SKM-1 treated with dmso at 0.1 percent for 144 hours (cell line): ENCODE measurements at regions not wholly inside any gene's neighbourhood (a gene's known extent, or its start where the extent isn't known, plus 50 kb on each side); places are given as distances from the start of the nearest gene placed in this dataset.
A peak's percentile ranks its signal among the peaks of the same experiment; 100 is the strongest.
"Not testable (repeated sequence)": the region's sequence is repeated elsewhere in the genome, so short reads cannot be mapped to it uniquely, and the experiment has no call there.

Source experiments
- DNase-seq: peaks from one replicate; lab custom pipeline; 2025; ENCODE audit not compliant: unreplicated experiment; lab: John Stamatoyannopoulos, UW

DNA sequence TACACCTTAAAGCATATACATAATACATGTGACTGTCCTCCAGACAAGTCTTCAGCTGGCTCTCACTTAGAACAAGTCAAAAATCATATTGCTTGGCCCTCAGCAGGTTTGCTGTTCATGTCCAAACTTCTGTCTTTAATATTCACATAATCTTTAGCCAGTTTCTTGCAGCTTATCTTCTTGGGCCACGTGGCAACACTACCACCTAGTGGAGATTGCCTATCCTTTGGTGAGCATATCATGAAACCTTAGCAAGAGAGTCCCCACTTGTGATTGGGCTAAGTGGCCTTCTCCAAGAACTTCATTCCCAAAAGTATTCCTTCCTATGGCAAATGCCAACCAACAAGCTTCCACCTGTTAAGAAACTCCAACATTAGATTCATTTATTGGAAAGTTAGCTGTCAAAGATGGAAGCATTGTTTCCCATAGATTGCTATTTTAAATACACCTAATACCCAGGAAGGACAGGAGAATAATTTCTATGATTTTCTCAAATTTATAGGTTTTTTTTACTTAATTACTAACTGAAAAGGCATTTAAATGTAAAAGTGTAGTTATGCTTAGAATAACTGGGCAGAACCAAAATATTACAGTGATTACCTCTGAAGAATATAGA is 231.9 kb upstream of the INTU start:
- peak; percentile 55 for DNase-seq

DNA sequence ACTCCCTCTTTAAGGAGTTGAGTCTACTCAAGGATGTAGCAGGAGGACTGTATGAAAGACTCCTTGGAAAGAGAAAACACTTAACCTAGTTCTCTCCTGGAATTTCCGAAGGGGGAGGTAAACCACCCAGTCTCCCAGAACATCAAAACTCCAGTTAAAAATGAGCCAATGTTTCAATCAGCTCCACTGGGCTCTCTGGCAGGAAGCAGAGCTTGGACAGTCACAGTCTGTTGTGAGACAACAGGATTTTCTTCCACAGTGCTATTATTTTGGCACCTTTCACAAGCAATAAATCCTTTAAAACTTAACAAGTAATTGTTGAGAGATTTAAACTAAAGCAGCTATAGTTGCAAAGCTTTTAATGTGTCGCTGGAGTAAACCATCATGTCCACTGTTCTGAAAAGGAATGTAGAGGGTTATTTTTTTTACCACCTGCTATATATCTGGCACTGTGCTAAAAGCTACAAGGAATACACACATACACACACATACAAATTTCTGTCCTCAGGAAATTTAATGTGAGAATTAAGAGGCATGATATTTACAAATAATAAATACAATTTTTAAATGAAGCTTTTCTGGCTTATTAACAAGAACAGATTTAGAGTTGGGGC is 229.2 kb upstream of the INTU start:
- DNase-seq: no peak

DNA sequence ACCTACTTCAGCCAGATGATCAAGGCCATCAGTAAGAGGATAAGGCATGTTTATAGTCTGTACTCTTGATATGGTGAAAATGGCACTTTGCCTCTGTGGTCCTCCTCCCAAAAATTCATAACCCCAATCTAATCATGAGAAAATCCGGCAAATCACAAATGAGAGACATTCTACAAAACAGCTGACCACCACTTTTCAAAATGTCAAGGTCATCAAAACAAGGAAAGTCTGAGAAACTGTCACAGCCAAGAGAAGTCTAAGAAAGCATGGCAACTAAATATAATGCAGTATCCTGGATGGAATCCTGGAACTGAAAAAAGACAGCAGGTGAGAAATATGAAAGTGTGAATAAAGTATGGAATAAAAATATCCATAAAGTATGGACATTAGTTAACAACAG is 226.6 kb upstream of the INTU start:
- DNase-seq: no peak

DNA sequence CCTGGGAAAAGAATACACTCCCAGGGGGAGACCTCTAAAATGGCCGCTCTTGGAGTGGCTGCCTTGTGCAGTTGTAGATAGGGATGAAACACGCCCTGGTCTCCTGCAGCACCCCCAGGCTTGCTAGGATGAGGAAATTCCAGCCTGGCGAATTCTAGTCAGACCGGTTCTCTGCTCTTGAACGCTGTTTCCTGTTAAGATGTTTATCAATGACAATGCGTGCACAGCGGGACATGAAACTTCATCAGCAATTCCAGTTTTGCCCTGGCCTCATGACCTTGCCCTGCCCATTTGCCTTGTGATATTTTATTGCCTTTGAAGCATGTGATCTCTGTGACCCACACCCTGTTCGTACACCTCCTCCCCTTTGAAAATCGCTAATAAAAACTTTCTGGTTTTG is 225.2 kb upstream of the INTU start:
- DNase-seq: not testable (repeated sequence)

DNA sequence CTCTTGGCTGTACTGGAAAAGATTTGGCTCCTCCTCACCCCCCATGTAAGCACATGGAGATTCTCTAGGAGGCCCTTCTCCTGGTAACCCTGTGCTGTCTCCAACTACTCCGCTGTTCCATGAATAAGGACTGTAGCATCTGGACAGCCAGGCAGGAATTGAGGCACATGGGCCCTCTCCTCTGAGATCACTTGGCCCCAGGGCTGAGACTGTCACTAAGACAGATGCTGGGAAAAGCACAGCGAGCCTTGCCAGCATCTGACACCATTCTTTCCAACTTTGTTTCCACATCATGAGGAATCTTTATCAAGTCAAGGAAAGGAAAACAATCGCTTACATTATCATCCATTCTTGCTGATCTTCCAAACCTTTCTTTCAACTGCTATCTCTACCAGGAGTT is 222.6 kb upstream of the INTU start:
- DNase-seq: no peak

DNA sequence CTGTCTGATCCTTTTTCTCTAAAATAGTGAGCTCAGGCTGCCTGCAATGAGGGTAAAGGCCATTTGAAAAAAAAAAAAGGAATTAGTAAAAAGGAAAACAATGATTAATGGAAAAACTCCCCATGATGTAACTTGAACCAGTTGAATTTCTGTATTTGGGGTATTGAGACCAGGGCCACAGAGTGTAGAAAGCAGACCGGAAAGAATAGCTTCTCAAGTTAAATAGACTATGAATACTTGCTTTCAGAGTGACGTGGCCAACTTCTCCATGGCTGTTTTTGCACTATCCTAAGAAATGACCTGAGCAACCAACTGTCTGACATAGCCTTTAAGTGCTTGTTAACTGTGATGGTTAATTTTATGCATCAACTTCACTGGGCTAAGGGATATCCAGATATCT is 222.1 kb upstream of the INTU start:
- no peak for DNase-seq

DNA sequence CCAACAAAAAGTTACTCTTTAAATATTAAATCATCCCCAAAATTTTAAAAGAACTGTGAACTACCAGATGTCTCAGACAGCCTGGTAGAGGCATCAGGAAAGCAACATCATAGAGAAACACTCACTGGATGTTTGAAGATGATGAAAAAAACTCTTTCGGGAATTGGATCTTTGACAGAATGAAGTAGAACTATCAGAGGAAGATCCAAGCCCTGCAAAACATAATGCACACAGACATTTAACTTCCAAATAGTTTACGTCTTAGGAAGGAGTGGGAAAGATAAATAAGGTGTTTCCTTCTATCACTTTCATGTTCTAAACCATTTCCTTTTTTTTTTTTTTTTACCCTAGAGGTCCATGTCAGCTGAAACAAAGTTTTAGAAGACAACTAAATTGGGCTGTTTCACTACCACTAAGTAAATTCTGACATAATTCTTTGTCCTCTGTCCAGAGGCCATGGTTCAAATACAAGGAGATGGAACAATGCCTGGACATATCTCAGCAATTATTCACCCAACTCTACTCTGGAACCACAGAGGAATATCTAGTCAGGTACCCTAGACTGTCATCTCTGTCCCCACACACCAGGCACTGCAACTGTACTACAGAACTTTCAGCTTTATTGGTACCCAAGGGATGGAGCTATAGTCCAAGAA is 217.7 kb upstream of the INTU start:
- DNase-seq: no peak

DNA sequence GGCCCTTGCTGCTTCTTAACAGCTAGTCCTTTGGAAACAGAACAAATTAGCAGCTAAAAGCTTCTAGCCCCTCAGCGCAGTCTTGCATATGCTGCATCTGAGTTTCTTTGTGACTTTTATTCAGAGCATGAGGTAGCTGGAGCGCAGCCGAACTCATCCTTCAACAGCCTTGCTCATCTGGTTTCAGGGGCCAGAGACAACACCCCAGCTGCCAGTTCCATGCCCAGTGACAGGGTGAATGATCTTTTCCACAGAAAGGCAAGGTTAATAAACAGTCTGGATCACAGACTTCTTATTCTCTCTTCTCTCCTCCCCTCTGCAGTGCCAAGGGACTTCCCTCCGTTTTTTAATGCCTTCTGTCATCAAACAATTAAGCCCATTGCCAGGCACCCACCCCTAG is 216.6 kb upstream of the INTU start:
- DNase-seq: no peak

DNA sequence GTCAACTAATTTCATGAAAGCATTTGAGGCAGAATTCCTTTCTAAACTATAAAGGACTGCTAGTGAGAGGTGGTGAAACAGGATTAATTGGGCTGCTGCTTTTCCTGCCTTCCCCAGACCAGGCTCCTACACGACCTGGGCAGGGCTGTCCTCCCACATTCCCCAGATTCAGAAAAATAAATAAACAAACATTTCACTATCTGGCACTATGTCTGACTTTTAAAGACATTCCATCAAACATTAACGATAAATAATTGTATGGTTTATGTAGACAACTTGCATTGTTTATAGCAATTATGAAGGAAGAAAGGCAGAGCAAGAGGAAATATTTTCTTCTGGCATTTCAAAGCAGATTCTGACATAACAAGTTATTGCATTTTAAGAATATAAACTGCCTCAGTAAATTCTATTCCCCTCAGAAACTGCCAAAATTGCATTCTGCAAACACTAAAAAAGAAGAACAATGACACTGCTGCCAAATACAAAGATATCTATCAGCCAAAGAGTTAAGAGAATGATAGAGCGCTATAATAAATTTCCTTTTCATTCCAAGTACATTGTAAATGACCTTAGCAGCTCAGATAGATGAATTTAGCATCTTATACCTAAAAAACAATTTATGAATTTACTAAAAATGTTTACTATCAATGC is 214.7 kb upstream of the INTU start:
- DNase-seq: no peak

DNA sequence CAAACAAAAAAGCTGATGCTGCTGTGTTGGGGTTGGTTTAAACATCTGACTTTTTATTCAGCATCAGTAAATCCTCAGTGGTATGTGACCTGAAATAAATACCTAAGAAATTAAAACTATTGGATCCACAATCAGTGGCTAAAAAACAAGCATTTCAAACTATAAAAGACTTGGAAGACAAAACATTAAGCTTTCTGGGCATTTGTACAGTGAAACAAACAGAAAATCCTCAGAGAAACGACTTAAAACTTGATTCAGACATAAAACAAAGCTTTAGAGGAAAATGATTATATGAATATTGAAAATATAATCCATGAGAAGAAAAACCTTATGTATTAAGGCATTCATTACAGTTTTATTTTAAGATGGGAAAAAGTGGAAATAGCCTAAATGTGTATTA is 213.3 kb upstream of the INTU start:
- no peak for DNase-seq

DNA sequence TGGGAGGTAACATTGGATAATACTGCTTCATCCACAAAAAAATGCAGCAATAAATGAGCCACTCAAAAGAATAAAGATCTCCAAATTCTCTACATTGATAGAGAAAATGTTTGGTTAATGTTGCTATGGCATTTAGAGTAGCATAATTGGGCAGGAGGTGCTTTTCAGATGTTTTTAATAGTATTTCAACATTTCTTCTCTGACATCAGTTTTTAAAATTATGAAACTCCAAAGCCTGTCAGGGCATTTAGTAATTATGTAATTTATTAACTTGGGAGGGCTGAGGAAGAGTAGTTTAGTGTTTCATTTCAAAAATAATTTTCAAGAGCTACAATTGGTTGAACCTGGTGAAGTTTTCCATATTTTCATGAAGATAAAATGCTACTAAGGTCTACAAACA is 211.3 kb upstream of the INTU start:
- no peak for DNase-seq

DNA sequence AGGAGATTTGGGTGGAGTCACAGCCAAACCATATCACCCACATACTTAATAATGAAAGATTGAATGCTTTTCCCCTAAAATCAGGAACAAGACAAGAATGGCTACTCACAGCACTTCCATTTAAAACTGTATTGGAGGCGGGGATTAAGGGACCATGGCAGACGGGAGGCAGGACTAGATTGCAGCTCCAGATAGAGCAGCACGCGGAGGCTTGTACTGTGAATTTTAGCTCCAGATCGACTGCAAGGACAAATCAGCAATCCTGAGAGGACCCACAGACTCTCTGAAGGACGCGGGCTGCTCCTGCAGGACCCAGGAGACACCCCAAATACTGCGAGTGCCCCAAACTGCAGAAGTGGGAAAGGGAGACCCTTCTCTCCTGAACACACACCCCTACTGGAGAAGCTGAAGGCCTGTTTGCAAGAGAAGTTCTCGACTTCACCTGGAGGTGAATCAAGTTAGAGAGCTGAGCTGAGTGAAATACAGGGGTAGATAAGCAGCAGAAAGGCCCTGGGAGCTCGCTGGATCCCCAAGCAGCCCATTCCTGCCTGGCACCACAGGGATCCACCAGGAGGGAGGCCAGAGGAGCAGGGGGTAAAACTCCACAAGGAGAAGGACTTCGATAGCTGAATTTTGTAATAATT is 207.4 kb upstream of the INTU start:
- no peak for DNase-seq

DNA sequence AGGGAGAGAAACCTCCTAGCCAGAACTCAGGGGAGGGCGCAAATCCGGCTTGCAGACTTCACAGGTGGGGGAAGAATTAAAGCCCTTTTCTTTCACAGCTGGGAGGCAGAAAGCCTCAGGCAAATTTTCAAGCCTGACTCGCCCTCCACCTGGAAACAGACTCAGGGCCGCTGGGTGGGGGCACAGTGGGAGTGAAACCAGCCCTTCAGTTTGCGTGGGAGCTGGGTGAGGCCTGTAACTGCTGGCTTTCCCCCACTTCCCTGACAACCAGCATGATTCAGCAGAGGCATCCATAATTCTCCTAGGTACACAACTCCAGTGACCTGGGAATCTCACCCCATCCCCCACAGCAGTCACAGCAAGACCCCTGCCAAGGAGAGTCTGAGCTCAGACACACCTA is 206.9 kb upstream of the INTU start:
- DNase-seq: no peak

DNA sequence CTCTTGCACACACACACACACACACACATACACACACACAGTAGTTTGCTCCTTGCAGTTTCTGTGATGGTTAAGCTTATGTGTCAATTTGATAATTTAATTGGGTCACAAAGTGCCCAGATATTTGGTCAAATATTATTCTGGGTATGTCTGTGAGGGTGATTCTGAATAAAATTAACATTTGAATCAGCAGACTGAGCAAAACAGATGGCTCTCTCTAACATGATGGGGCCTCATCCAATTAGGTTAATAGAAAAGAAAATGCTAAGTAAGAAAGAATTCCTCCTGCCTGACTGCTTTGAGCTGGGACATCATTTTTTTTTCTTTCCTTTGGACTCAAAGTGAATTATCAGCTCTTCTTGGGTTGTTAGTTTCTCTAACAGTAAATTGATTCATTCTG is 191.2 kb upstream of the INTU start:
- DNase-seq: no peak

DNA sequence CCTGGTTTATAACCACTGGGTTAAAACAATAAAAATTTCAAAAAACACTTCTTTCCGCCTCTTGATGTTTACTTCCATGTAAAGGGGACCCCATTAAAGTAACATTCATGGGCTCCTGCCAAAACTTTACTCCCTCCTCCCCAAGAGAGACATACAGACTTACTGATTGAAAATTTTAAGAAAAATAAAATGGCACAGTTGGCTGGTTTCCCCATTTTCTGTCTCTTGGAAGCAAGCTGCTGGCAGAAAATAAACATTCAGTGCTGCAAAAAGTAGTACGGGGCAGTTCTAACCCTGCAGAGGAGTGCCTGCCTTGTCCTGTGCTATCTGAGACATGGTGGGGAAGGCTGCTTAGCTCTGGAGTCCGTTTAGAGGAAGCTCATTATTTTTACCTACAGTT is 187.3 kb upstream of the INTU start:
- DNase-seq: no peak

DNA sequence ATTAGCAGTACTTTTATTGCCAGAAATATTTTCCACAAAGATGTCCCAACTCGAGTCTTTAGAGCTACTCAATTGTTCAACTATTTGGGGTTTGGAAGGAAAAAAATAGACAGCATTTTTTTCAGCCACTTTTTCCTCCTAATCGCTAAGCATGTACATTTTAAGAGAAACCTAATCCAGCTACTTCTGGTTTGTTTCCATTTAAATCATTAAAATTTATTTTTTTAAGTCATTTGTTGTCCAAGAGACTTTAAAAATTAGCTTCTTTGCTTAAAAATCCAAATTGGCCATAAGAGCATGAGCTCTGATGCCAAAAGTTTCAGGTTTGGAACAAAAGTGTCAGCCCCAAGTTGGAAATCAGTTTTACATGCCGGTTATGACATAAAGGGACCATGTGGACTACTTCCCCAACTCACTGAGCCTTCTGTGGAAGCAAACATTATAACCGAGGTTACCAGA is 186.3 kb upstream of the INTU start:
- DNase-seq: no peak

DNA sequence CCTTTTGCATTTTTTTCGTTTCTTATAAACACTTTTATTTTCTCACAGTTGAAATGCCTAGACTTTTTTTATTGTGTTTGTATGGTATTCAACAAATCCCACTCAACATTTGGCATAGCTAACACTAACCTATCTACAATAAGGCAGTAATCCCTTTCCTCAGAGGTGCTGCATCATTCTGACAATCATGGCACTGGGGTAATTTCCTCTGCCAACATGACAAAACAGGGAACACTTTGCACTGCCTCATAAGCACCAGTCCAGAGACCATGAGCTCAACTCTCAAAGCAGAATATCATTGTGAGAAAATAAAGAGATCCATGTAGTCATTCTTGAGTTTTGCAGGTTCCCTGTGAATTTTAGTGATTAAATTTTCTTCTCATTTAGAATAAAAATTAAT is 183.8 kb upstream of the INTU start:
- no peak for DNase-seq

DNA sequence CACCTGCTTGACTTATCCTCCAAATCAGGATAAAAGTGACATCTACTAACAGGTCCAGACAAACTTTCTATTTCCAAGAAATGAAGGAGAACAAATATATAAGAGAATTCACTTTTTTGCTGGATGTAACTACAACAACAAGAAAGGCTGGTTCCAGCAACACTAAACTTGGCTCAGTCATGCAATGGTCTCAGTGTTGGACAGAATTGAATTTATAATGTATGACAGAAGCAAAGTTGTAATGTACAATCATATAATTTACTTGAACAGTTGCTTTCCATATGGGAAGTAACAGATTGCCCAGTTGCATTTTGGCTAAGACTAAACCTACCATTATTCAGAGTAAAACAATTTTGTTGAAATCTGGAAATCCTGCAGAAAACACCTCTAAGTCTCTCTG is 183.3 kb upstream of the INTU start:
- DNase-seq: no peak

DNA sequence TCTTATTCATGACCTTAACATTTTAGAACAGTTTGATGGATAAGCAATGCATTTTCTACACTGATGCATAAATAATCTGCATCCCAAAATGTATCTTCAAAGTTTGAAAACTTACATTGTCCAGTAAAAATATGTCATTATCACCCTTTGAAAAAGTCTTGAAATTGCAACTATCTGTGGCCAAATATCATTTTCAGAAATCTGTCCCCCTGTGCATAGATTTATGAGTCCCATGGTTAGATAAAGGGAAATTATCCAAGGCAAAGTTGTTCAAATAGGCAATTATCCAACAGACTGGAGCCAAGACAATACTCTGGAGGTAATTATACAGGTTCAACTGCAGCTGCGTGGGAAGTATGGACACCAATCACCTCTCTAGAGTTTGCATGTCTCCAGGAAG is 182.5 kb upstream of the INTU start:
- no peak for DNase-seq

DNA sequence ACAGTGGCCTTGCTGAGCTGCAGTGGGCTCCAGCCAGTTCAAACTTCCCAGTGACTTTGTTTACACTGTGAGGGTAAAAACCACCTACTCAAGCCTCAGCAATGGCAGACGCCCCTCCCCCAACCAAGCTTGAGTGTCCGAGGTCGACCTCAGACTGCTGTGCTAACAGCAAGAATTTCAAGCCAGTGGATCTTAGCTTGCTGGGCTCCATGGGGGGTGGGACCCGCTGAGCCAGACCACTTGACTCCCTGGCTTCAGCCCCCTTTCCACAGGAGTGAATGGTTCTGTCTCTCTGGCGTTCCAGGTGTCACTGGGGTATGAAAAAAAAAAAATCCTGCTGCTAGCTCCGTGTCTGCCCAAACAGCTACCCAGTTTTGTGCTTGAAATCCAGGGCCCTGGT is 168.9 kb upstream of the INTU start:
- no peak for DNase-seq

DNA sequence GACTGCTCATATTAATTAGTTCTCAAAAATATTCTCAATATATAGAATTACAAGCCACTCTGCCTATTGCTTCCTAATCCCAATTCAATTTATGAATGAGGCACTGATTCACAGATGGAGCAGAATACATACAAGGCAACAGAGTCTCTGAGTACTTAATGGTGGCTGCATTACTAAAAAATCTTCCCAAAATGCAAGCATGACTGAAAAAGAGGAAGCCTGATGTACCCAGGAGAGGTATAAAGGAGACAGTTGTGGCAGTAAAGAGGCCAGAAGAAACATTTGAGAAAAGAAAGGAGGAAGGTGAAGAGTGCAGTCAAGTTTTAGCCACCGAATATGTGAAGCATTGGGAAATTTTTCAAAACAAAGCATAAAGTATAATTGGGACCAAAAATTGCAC is 163.2 kb upstream of the INTU start:
- DNase-seq: peak; percentile 91
